ENCODE measurements at regions not wholly inside any gene's neighbourhood (a gene's known extent, or its start where the extent isn't known, plus 50 kb on each side); places are given as distances from the start of the nearest gene placed in this dataset.

DNA sequence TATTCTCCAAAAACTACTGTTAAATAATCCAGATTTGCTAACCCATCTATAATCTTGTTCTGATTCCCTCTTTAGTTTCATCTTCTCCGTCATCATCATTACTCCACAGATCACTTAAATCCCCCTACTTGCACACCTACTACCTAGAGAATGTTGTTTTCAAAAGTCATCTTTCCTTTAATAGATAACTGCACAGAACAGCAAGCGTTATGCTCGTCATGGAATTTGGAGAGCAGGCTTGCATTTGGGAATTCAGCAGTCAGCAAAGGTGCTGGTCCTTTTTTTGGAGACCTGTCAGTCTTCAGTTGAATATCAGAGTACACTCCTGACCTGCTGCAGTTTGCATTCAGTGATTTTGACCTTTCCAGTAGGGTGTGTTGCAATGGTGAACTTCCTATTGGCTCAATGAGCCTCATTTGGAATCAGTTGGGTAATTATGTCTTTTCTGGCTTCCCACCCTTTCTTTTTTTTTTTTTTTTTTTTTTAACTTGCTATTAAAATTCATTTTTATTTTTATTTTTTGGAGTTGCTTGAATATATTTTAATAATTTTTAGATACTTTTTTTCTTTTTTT lies 110.6 kb downstream of the HNRNPLL start:
- TF ChIP-seq EZH2phosphoT487 (IDR thresholded peaks at IDR 0.05; ENCODE audit: low read depth): no peak
- TF ChIP-seq, protein P1, sequence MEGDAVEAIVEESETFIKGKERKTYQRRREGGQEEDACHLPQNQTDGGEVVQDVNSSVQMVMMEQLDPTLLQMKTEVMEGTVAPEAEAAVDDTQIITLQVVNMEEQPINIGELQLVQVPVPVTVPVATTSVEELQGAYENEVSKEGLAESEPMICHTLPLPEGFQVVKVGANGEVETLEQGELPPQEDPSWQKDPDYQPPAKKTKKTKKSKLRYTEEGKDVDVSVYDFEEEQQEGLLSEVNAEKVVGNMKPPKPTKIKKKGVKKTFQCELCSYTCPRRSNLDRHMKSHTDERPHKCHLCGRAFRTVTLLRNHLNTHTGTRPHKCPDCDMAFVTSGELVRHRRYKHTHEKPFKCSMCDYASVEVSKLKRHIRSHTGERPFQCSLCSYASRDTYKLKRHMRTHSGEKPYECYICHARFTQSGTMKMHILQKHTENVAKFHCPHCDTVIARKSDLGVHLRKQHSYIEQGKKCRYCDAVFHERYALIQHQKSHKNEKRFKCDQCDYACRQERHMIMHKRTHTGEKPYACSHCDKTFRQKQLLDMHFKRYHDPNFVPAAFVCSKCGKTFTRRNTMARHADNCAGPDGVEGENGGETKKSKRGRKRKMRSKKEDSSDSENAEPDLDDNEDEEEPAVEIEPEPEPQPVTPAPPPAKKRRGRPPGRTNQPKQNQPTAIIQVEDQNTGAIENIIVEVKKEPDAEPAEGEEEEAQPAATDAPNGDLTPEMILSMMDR (IDR thresholded peaks at IDR 0.05; ENCODE audit: low read depth, low read length): no peak

All from OCI-LY3 (cell line).